ENCODE measurements at regions not wholly inside any gene's neighbourhood (a gene's known extent, or its start where the extent isn't known, plus 50 kb on each side); places are given as distances from the start of the nearest gene placed in this dataset.

GRCh38 chr6:19998541-19998940 is 161.4 kb downstream of the ID4 start (continued):
- no peak for TF ChIP-seq SAP30 (IDR thresholded peaks at IDR 0.05; ENCODE audit: insufficient read depth, insufficient replicate concordance, low read length)
- TF ChIP-seq, protein P1, sequence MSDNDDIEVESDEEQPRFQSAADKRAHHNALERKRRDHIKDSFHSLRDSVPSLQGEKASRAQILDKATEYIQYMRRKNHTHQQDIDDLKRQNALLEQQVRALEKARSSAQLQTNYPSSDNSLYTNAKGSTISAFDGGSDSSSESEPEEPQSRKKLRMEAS (IDR thresholded peaks at IDR 0.05), result no peak

All from H1 (cell line).